ENCODE measurements at regions not wholly inside any gene's neighbourhood (a gene's known extent, or its start where the extent isn't known, plus 50 kb on each side); places are given as distances from the start of the nearest gene placed in this dataset.

DNA sequence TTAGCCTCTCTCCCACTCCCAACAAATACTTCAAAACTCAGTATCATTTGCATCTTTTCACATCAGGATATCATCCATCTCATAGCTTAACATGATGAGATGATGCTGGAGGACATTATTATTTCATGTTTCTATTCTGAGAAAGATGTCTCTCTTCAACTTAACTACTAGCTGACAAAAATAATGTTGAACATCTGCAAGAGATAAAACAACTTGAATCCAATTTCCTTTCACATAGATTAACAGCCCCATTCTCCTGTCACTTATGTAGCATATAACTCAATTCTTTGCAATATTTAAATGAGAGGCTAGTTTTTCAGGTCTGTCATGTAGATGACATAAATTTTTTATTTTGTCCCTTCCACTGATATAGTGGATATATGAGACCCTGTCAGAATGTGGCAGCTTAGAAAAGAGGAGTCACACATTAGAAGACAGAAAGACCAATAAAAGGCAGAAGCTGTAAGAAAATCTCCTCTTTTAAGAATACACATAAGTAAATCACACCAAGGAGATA, 239.2 kb upstream of the KIF2A start:
- peaks cover 3% of the 10 kb centered on the region for H3K4me1 ChIP-seq (ENCODE audit: control insufficient read depth, insufficient read depth, low read length)
- no peak overlapping the region for H3K27ac ChIP-seq (ENCODE audit: low read depth, low read length)
- H3K27me3 ChIP-seq (ENCODE audit: control insufficient read depth, insufficient read depth, low read length) = no peaks in the 10 kb centered on the region
- no peak overlapping the region for H3K4me3 ChIP-seq (ENCODE audit: low read depth, low read length)
- H3K9ac ChIP-seq (ENCODE audit: low read depth, low read length) = no peak overlapping the region
- no peaks in the 10 kb centered on the region for H3K9me3 ChIP-seq (ENCODE audit: control insufficient read depth, insufficient read depth, low read length)
- H3K36me3 ChIP-seq (ENCODE audit: control insufficient read depth, insufficient read depth, low read length) = no peaks in the 10 kb centered on the region

DNA sequence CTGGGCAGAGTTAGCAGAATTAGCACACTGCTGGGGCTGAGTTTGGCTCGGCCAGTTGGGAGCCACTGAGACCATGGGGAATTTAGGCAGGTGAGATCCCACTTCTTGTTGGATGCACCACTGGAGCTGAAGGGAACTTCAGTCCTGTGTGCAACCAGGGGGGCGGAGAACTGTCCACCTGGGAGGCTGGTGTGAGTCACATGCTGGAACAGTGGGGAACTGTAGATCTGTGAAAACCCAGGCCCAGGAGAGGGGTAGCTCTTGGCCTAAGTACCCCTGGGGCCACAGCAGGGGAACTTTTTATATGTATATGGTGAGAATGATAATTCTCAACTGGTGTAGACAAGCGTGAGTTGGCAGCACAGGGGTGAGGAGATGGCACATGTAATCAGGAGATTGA, 237.5 kb upstream of the KIF2A start:
- no peak overlapping the region for H3K9ac ChIP-seq (ENCODE audit: low read depth, low read length)
- H3K27me3 ChIP-seq (ENCODE audit: control insufficient read depth, insufficient read depth, low read length) = no peaks in the 10 kb centered on the region
- H3K4me3 ChIP-seq (ENCODE audit: low read depth, low read length) = no peak overlapping the region
- H3K27ac ChIP-seq (ENCODE audit: low read depth, low read length) = no peak overlapping the region
- H3K9me3 ChIP-seq (ENCODE audit: control insufficient read depth, insufficient read depth, low read length) = no peaks in the 10 kb centered on the region
- no peaks in the 10 kb centered on the region for H3K36me3 ChIP-seq (ENCODE audit: control insufficient read depth, insufficient read depth, low read length)
- H3K4me1 ChIP-seq (ENCODE audit: control insufficient read depth, insufficient read depth, low read length) = peaks cover 13% of the 10 kb centered on the region

DNA sequence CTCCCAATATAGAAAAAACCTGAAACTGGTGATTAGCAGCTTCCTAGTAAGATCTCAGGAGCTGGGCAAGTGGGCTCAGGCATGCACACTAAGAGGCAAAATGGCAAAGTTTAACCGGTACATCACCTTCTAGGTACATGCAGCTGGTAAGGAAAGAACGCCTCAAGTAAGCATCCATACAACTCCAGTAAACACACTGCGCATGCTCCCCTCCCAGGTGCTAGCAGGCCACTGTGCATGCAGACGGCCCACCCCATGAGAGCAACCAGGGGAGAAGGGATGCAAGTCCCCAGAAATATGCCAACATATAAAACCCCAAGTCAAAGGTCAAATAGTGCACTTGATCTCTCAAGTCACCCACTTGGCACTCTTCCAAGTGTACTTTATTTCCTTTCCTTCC, 228.6 kb upstream of the KIF2A start:
- Histone ChIP-seq H3K27me3 (ENCODE audit: control insufficient read depth, insufficient read depth, low read length) (no peaks in the 10 kb centered on the region), H3K36me3 (ENCODE audit: control insufficient read depth, insufficient read depth, low read length) (no peaks in the 10 kb centered on the region), H3K4me1 (ENCODE audit: control insufficient read depth, insufficient read depth, low read length) (peaks cover 62% of the 10 kb centered on the region), H3K27ac (ENCODE audit: low read depth, low read length) (no peak overlapping the region), H3K4me3 (ENCODE audit: low read depth, low read length) (no peak overlapping the region), H3K9me3 (ENCODE audit: control insufficient read depth, insufficient read depth, low read length) (no peaks in the 10 kb centered on the region), H3K9ac (ENCODE audit: low read depth, low read length) (no peak overlapping the region)

GRCh38 chr5:62077823-62078550, 228.0 kb upstream of the KIF2A start:
- no peaks in the 10 kb centered on the region for H3K27me3 ChIP-seq (ENCODE audit: control insufficient read depth, insufficient read depth, low read length)
- H3K27ac ChIP-seq (ENCODE audit: low read depth, low read length) = no peak overlapping the region
- peaks cover 57% of the 10 kb centered on the region for H3K4me1 ChIP-seq (ENCODE audit: control insufficient read depth, insufficient read depth, low read length)
- H3K36me3 ChIP-seq (ENCODE audit: control insufficient read depth, insufficient read depth, low read length) = no peaks in the 10 kb centered on the region
- H3K9me3 ChIP-seq (ENCODE audit: control insufficient read depth, insufficient read depth, low read length) = no peaks in the 10 kb centered on the region
- no peak overlapping the region for H3K9ac ChIP-seq (ENCODE audit: low read depth, low read length)
- no peak overlapping the region for H3K4me3 ChIP-seq (ENCODE audit: low read depth, low read length)

DNA sequence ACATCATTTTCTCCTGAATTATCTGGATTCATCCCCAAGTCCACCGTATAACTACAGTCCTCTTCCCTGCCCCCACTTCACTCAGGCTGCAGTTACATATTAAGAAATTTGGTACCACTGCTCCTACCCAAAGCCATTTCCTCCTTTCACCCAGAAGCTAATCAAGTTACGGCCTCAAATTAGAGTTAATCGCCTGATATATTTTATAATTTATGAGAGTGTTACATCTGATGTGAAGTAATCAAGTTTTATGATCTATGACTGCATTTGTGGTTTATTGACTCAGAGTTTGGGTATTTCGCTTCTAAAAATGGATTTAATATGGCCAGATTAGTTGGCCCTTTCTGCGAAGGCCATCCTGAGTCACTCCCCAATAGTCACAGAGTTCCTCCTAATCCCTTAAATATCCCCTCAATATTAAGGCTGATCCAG, 223.6 kb upstream of the KIF2A start:
- no peak overlapping the region for H3K4me3 ChIP-seq (ENCODE audit: low read depth, low read length)
- H3K9me3 ChIP-seq (ENCODE audit: control insufficient read depth, insufficient read depth, low read length) = no peaks in the 10 kb centered on the region
- peaks cover 18% of the 10 kb centered on the region for H3K4me1 ChIP-seq (ENCODE audit: control insufficient read depth, insufficient read depth, low read length)
- H3K36me3 ChIP-seq (ENCODE audit: control insufficient read depth, insufficient read depth, low read length) = no peaks in the 10 kb centered on the region
- H3K27ac ChIP-seq (ENCODE audit: low read depth, low read length) = no peak overlapping the region
- H3K9ac ChIP-seq (ENCODE audit: low read depth, low read length) = no peak overlapping the region
- H3K27me3 ChIP-seq (ENCODE audit: control insufficient read depth, insufficient read depth, low read length) = no peaks in the 10 kb centered on the region

DNA sequence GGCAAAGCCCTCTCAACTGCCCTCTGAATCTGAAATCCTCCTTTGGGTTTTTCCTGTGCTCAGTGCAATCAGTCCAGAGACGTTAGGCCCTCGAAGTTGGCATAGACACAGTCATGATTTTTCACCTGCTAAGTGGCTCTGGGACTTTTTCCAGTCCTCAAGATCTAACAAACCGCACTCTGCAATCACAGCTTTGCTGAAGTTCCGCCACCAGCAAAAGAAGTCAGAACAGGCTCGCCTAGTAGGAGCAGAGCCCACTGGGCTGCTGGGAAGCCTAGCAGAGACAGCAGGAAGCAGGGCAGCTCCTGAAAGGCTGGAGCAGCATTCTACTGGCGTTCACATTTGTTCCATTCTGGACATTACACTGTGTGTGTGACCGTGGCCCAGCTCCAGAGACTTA, 222.8 kb upstream of the KIF2A start:
- H3K4me1 ChIP-seq (ENCODE audit: control insufficient read depth, insufficient read depth, low read length) = peaks cover 10% of the 10 kb centered on the region
- H3K27ac ChIP-seq (ENCODE audit: low read depth, low read length) = no peak overlapping the region
- H3K9ac ChIP-seq (ENCODE audit: low read depth, low read length) = no peak overlapping the region
- no peaks in the 10 kb centered on the region for H3K27me3 ChIP-seq (ENCODE audit: control insufficient read depth, insufficient read depth, low read length)
- no peaks in the 10 kb centered on the region for H3K36me3 ChIP-seq (ENCODE audit: control insufficient read depth, insufficient read depth, low read length)
- no peak overlapping the region for H3K4me3 ChIP-seq (ENCODE audit: low read depth, low read length)
- no peaks in the 10 kb centered on the region for H3K9me3 ChIP-seq (ENCODE audit: control insufficient read depth, insufficient read depth, low read length)

DNA sequence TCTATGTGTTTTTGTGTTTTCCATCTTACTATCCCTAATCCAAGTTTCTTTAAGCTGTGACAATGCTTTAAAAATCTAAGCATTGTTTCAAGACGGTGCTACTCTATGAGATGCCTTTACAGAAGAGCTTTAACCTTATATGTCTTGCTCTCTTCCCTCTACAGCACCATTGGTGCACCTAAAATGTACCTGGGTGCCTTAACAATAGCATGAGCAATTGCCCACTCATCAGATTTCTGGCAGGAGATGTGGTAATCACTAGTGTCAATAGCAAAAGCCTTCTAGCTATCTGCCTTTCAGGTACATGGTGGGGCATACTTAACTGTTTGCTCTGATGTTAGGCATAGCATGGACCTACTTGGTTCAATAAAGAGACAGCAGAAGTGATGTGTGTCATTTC, 222.3 kb upstream of the KIF2A start:
- Histone ChIP-seq H3K36me3 (ENCODE audit: control insufficient read depth, insufficient read depth, low read length) (no peaks in the 10 kb centered on the region), H3K9me3 (ENCODE audit: control insufficient read depth, insufficient read depth, low read length) (no peaks in the 10 kb centered on the region), H3K27ac (ENCODE audit: low read depth, low read length) (no peak overlapping the region), H3K27me3 (ENCODE audit: control insufficient read depth, insufficient read depth, low read length) (no peaks in the 10 kb centered on the region), H3K4me1 (ENCODE audit: control insufficient read depth, insufficient read depth, low read length) (peaks cover 6% of the 10 kb centered on the region; the same call in 1 of the 2 replicates), H3K4me3 (ENCODE audit: low read depth, low read length) (no peak overlapping the region), H3K9ac (ENCODE audit: low read depth, low read length) (no peak overlapping the region)

GRCh38 chr5:62084391-62084790, 221.6 kb upstream of the KIF2A start:
- Histone ChIP-seq H3K27me3 (ENCODE audit: control insufficient read depth, insufficient read depth, low read length) (no peaks in the 10 kb centered on the region), H3K36me3 (ENCODE audit: control insufficient read depth, insufficient read depth, low read length) (no peaks in the 10 kb centered on the region), H3K27ac (ENCODE audit: low read depth, low read length) (no peak overlapping the region)

GRCh38 chr5:62090953-62091352, 215.1 kb upstream of the KIF2A start:
- no peaks in the 10 kb centered on the region for H3K27me3 ChIP-seq (ENCODE audit: control insufficient read depth, insufficient read depth, low read length)

More at GRCh38 chr5:62084391-62084790, 221.6 kb upstream of the KIF2A start:
- Histone ChIP-seq H3K4me3 (ENCODE audit: low read depth, low read length) (no peak overlapping the region), H3K9ac (ENCODE audit: low read depth, low read length) (no peak overlapping the region), H3K4me1 (ENCODE audit: control insufficient read depth, insufficient read depth, low read length) (peaks cover 3% of the 10 kb centered on the region; the same call in 1 of the 2 replicates), H3K9me3 (ENCODE audit: control insufficient read depth, insufficient read depth, low read length) (no peaks in the 10 kb centered on the region)

GRCh38 chr5:62093411-62093810, 212.6 kb upstream of the KIF2A start:
- Histone ChIP-seq H3K36me3 (ENCODE audit: control insufficient read depth, insufficient read depth, low read length) (no peaks in the 10 kb centered on the region), H3K4me3 (ENCODE audit: low read depth, low read length) (no peak overlapping the region), H3K9me3 (ENCODE audit: control insufficient read depth, insufficient read depth, low read length) (no peaks in the 10 kb centered on the region), H3K4me1 (ENCODE audit: control insufficient read depth, insufficient read depth, low read length) (peaks cover 5% of the 10 kb centered on the region), H3K9ac (ENCODE audit: low read depth, low read length) (no peak overlapping the region), H3K27ac (ENCODE audit: low read depth, low read length) (no peak overlapping the region), H3K27me3 (ENCODE audit: control insufficient read depth, insufficient read depth, low read length) (no peaks in the 10 kb centered on the region)

More at GRCh38 chr5:62090953-62091352, 215.1 kb upstream of the KIF2A start:
- Histone ChIP-seq H3K4me3 (ENCODE audit: low read depth, low read length) (no peak overlapping the region), H3K27ac (ENCODE audit: low read depth, low read length) (no peak overlapping the region), H3K9me3 (ENCODE audit: control insufficient read depth, insufficient read depth, low read length) (no peaks in the 10 kb centered on the region), H3K4me1 (ENCODE audit: control insufficient read depth, insufficient read depth, low read length) (peaks cover 5% of the 10 kb centered on the region), H3K9ac (ENCODE audit: low read depth, low read length) (no peak overlapping the region), H3K36me3 (ENCODE audit: control insufficient read depth, insufficient read depth, low read length) (no peaks in the 10 kb centered on the region)

GRCh38 chr5:62093976-62094375, 212.0 kb upstream of the KIF2A start:
- Histone ChIP-seq H3K27ac (ENCODE audit: low read depth, low read length) (no peak overlapping the region), H3K4me1 (ENCODE audit: control insufficient read depth, insufficient read depth, low read length) (peaks cover 5% of the 10 kb centered on the region), H3K27me3 (ENCODE audit: control insufficient read depth, insufficient read depth, low read length) (no peaks in the 10 kb centered on the region), H3K9me3 (ENCODE audit: control insufficient read depth, insufficient read depth, low read length) (no peaks in the 10 kb centered on the region), H3K36me3 (ENCODE audit: control insufficient read depth, insufficient read depth, low read length) (no peaks in the 10 kb centered on the region), H3K4me3 (ENCODE audit: low read depth, low read length) (no peak overlapping the region), H3K9ac (ENCODE audit: low read depth, low read length) (no peak overlapping the region)
